AG09319 (cell line): ENCODE measurements at regions not wholly inside any gene's neighbourhood (a gene's known extent, or its start where the extent isn't known, plus 50 kb on each side); places are given as distances from the start of the nearest gene placed in this dataset.

Source experiments
- DNase-seq: peaks from one replicate; pipeline ENCODE4 v3.0.0-alpha.2; 2010; ENCODE audit warnings: low read depth; ENCODE audit errors: extremely low read depth
- CTCF ChIP-seq: IDR thresholded peaks from 2 replicates; pipeline ENCODE4 v1.5.1; 2011; ENCODE audit warnings: low read depth, mild to moderate bottlenecking, inconsistent platforms, low read length, moderate library complexity

GRCh38 chr21:26412885-26413284 lies 160.2 kb downstream of the CYYR1 start:
- DNase-seq = no peak

GRCh38 chr21:26409735-26410134 lies 163.4 kb downstream of the CYYR1 start:
- TF ChIP-seq CTCF = no peak
- no peak for DNase-seq

More at GRCh38 chr21:26412885-26413284, 160.2 kb downstream of the CYYR1 start:
- no peak for TF ChIP-seq CTCF

GRCh38 chr21:26408511-26408910 lies 164.6 kb downstream of the CYYR1 start:
- TF ChIP-seq CTCF = no peak

GRCh38 chr21:26406526-26406925 lies 166.6 kb downstream of the CYYR1 start:
- TF ChIP-seq CTCF = no peak
- no peak for DNase-seq

More at GRCh38 chr21:26408511-26408910, 164.6 kb downstream of the CYYR1 start:
- DNase-seq = no peak

- no peak for TF ChIP-seq CTCF
- DNase-seq = peak; percentile 31
These were observed 167.2 kb downstream of the CYYR1 start for GRCh38 chr21:26405735-26406361.

- TF ChIP-seq CTCF = no peak
- no peak for DNase-seq
These were observed 168.0 kb downstream of the CYYR1 start for GRCh38 chr21:26405071-26405470.

GRCh38 chr21:26404288-26404687 lies 168.8 kb downstream of the CYYR1 start:
- TF ChIP-seq CTCF = no peak
- DNase-seq = no peak
